CD14-positive monocyte (primary cell): ENCODE measurements at regions not wholly inside any gene's neighbourhood (a gene's known extent, or its start where the extent isn't known, plus 50 kb on each side); places are given as distances from the start of the nearest gene placed in this dataset.

Experiments used
- DNase-seq, 3 donors: peaks; one replicate each; pipeline ENCODE4 v3.0.0-alpha.2; 2011 to 2022
- H2AFZ ChIP-seq: 2 replicates; pipeline ENCODE4 v1.6.0; 2012; ENCODE audit warnings: mild to moderate bottlenecking, low read depth, low read length, inconsistent platforms; ENCODE audit not compliant: insufficient read depth, poor library complexity, severe bottlenecking
- H3K27ac ChIP-seq, 2 donors: 1 replicate in 1 of 2; 2 replicates in 1 of 2; pipeline ENCODE4 v1.5.1; 2012 to 2013; ENCODE audit warnings: low read length in 2 of 2, control low read depth in 1 of 2, inconsistent platforms in 1 of 2, low read depth in 1 of 2, mild to moderate bottlenecking in 1 of 2
- H3K27me3 ChIP-seq, 2 donors: one replicate each; pipeline versions ENCODE4 v1.6.0 to v1.6.1; 2011 to 2013; ENCODE audit warnings: low read length in 2 of 2; ENCODE audit not compliant: control insufficient read depth in 2 of 2, insufficient read depth in 2 of 2
- H3K36me3 ChIP-seq, 2 donors: replicated peaks in 1 of 2; 1 replicate in 1 of 2; 2 replicates in 1 of 2; pipeline versions ENCODE4 v1.5.1 to v1.6.1; 2012 to 2013; ENCODE audit warnings: low read length in 2 of 2, control low read depth in 1 of 2, inconsistent platforms in 1 of 2, mild to moderate bottlenecking in 1 of 2; ENCODE audit not compliant: insufficient read depth in 2 of 2, control insufficient read depth in 1 of 2
- H3K4me1 ChIP-seq, 2 donors: 1 replicate in 1 of 2; 2 replicates in 1 of 2; pipeline versions ENCODE4 v1.5.1 to v1.6.1; 2012 to 2013; ENCODE audit warnings: low read length in 2 of 2, control low read depth in 1 of 2, inconsistent platforms in 1 of 2, mild to moderate bottlenecking in 1 of 2, moderate library complexity in 1 of 2; ENCODE audit not compliant: insufficient read depth in 2 of 2, control insufficient read depth in 1 of 2
- H3K4me2 ChIP-seq: replicated peaks from 2 replicates; pipeline ENCODE3; 2012; ENCODE audit warnings: low read length, moderate library complexity, mild to moderate bottlenecking; ENCODE audit not compliant: poor library complexity, severe bottlenecking; ENCODE audit errors: extremely low read depth
- H3K4me3 ChIP-seq, 3 experiments: fragments of 200-600 bp in 1 of 3; sonication (generic) in 1 of 3; replicated peaks in 1 of 3; 1 replicate in 2 of 3; 2 replicates in 1 of 3; pipeline ENCODE4 v1.5.1; 2011 to 2013; ENCODE audit warnings: low read length in 3 of 3, mild to moderate bottlenecking in 3 of 3, control low read depth in 2 of 3, low read depth in 2 of 3, inconsistent platforms in 1 of 3, moderate library complexity in 1 of 3
- H3K79me2 ChIP-seq: 2 replicates; pipeline ENCODE4 v1.6.0; 2012; ENCODE audit warnings: mild to moderate bottlenecking, control low read depth, inconsistent platforms, low read length, moderate library complexity; ENCODE audit not compliant: insufficient read depth
- H3K9ac ChIP-seq: 2 replicates; pipeline ENCODE4 v1.6.0; 2017; ENCODE audit warnings: low read length, mild to moderate bottlenecking; ENCODE audit not compliant: insufficient read depth, poor library complexity, severe bottlenecking
- H3K9me3 ChIP-seq, 2 donors: replicated peaks in 1 of 2; 1 replicate in 1 of 2; 2 replicates in 1 of 2; pipeline versions ENCODE4 v1.5.1 to v1.6.1; 2012 to 2013; ENCODE audit warnings: low read length in 2 of 2, control low read depth in 1 of 2; ENCODE audit not compliant: control insufficient read depth in 1 of 2, insufficient read depth in 1 of 2
- H4K20me1 ChIP-seq: 2 replicates; pipeline ENCODE4 v1.6.0; 2012; ENCODE audit warnings: mild to moderate bottlenecking, low read length, control low read depth, moderate library complexity; ENCODE audit not compliant: insufficient read depth
- H3K27ac Mint-ChIP-seq, 7 donors: one replicate each; pipeline ENCODE4 v1.8.0; 2020; ENCODE audit warnings: mild to moderate bottlenecking in 7 of 7, mixed read lengths in 7 of 7, moderate library complexity in 6 of 7, inconsistent platforms in 2 of 7
- H3K27me3 Mint-ChIP-seq, 3 donors: one replicate each; pipeline ENCODE4 v1.8.0; 2021 to 2022; ENCODE audit warnings: low read depth in 3 of 3, mild to moderate bottlenecking in 3 of 3, mixed read lengths in 3 of 3, moderate library complexity in 3 of 3, inconsistent platforms in 1 of 3
- H3K36me3 Mint-ChIP-seq, 2 donors: one replicate each; pipeline ENCODE4 v1.8.0; 2020; ENCODE audit warnings: mixed read lengths in 2 of 2, inconsistent platforms in 1 of 2, mild to moderate bottlenecking in 1 of 2
- H3K4me1 Mint-ChIP-seq: one replicate; pipeline ENCODE4 v1.8.0; 2020; ENCODE audit warnings: mild to moderate bottlenecking, mixed read lengths
- H3K4me3 Mint-ChIP-seq, 2 donors: one replicate each; pipeline ENCODE4 v1.8.0; 2020; ENCODE audit warnings: mild to moderate bottlenecking in 2 of 2, mixed read lengths in 2 of 2, moderate library complexity in 1 of 2
- H3K9me3 Mint-ChIP-seq, 7 donors: one replicate each; pipeline ENCODE4 v1.8.0; 2020 to 2022; ENCODE audit warnings: mixed read lengths in 7 of 7, mild to moderate bottlenecking in 6 of 7, moderate library complexity in 6 of 7, inconsistent platforms in 2 of 7
- WGBS: methylation state at CpG from one replicate; pipeline ENCODE4 v1.1.5; 2013; ENCODE audit warnings: missing lambda C conversion rate; ENCODE audit not compliant: insufficient coverage; 5-methylcytosine and 5-hydroxymethylcytosine counted together
- intact Hi-C, 2 donors: fragments of 100-400 bp; cut with micrococcal nuclease; formaldehyde crosslinking; loops; one replicate each; pipeline versions ENCODE4 v1.15.0 to v1.15.1; 2023
- TF ChIP-seq, protein P1 (sequence below): fragments of 200-600 bp; IDR thresholded peaks from one replicate; pipeline ENCODE4 v1.8.0; 2022; ENCODE audit warnings: antibody characterized with exemption, mild to moderate bottlenecking

DNA sequence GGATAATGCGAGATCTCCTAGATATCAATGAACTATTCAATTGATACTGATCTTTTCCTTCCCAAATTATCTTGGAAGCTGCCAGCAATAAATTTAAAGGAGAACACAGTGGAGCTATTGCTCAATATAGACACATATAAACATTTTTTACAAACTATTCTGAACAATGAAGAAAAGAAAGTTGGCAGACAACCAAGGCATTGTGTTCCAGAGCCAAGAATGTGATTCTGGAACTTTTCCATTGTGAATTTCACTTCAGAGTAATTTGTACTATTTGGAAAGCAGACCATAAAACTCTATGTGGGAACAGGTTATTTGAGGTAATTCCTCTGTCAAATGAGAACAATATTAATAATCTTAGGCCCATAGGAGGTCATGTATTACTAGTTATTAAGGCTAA is 588.2 kb downstream of the IRS1 start:
- peaks cover 0 to 6% (median 0%) of the 10 kb centered on the region in 7 donors for H3K9me3 Mint-ChIP-seq
- DNase-seq, result no peak
- H3K27ac ChIP-seq, result no peak overlapping the region
- no peak overlapping the region for H2AFZ ChIP-seq
- H3K27ac Mint-ChIP-seq, result no peak overlapping the region
- no peaks in the 10 kb centered on the region for H3K36me3 ChIP-seq
- no peak overlapping the region for H3K9ac ChIP-seq
- no peaks in the 10 kb centered on the region for H3K79me2 ChIP-seq
- H3K4me1 ChIP-seq, result peaks cover 5 to 12% of the 10 kb centered on the region in 2 donors
- no peak overlapping the region for H3K4me3 Mint-ChIP-seq
- WGBS, result no CpG with 5 or more reads among the region's 1 CpG
- H3K9me3 ChIP-seq, result no peaks in the 10 kb centered on the region
- no peak overlapping the region for H3K4me3 ChIP-seq
- TF ChIP-seq, protein P1, sequence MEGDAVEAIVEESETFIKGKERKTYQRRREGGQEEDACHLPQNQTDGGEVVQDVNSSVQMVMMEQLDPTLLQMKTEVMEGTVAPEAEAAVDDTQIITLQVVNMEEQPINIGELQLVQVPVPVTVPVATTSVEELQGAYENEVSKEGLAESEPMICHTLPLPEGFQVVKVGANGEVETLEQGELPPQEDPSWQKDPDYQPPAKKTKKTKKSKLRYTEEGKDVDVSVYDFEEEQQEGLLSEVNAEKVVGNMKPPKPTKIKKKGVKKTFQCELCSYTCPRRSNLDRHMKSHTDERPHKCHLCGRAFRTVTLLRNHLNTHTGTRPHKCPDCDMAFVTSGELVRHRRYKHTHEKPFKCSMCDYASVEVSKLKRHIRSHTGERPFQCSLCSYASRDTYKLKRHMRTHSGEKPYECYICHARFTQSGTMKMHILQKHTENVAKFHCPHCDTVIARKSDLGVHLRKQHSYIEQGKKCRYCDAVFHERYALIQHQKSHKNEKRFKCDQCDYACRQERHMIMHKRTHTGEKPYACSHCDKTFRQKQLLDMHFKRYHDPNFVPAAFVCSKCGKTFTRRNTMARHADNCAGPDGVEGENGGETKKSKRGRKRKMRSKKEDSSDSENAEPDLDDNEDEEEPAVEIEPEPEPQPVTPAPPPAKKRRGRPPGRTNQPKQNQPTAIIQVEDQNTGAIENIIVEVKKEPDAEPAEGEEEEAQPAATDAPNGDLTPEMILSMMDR, result no peak
- intact Hi-C loops, result loop anchor here in 1 of 2 donors (10.0 kb wide), 2 partner anchors 143 to 593 kb away; no protein-coding TSS in a partner anchor
- H3K36me3 Mint-ChIP-seq, result peaks cover 0 to 3% of the 10 kb centered on the region in 2 donors
- H3K27me3 Mint-ChIP-seq, result peaks cover 0 to 1% (median 0%) of the 10 kb centered on the region in 3 donors
- H4K20me1 ChIP-seq, result no peaks in the 10 kb centered on the region
- no peaks in the 10 kb centered on the region for H3K27me3 ChIP-seq
- no peak overlapping the region for H3K4me2 ChIP-seq
- peaks cover 13% of the 10 kb centered on the region for H3K4me1 Mint-ChIP-seq

DNA sequence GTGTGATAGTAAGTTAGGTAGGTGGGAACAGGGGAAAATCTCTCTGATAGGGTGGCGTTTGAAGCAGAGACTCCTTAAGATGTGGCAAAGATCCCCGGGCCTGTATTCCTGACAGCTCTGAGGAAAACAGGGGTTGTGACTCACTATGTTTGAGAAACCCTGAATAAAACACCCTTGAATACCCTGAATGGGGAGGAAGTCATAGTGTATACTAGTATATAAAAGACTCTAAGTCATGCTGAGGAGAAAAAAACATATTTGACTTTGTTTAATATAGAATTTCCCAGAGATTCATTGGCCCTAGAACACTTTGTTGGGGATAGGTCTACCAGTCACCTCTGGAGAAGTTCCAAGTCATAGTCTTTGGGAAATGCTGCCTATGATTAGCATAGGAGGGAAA is 590.9 kb downstream of the IRS1 start:
- Mint-ChIP-seq H3K27ac (no peak overlapping the region), H3K9me3 (peaks cover 0 to 6% (median 0%) of the 10 kb centered on the region in 7 donors)

More for the DNA sequence above, 590.9 kb downstream of the IRS1 start:
- H3K9me3 ChIP-seq, result no peaks in the 10 kb centered on the region
- H3K4me3 ChIP-seq, result no peak overlapping the region
- H3K36me3 ChIP-seq, result no peaks in the 10 kb centered on the region
- intact Hi-C loops, result no loop called here
- H3K4me2 ChIP-seq, result no peak overlapping the region
- DNase-seq, result no peak
- no CpG with 5 or more reads among the region's 2 CpGs for WGBS
- peak overlapping the region; percentile 40 for H2AFZ ChIP-seq
- no peaks in the 10 kb centered on the region for H3K27me3 ChIP-seq
- no peaks in the 10 kb centered on the region for H3K36me3 Mint-ChIP-seq
- no peak overlapping the region for H3K4me3 Mint-ChIP-seq
- H3K27me3 Mint-ChIP-seq, result peaks cover 0 to 5% (median 0%) of the 10 kb centered on the region in 3 donors
- TF ChIP-seq, protein P1, result no peak
- H3K27ac ChIP-seq, result no peak overlapping the region
- H3K79me2 ChIP-seq, result no peaks in the 10 kb centered on the region
- no peaks in the 10 kb centered on the region for H3K4me1 Mint-ChIP-seq
- no peak overlapping the region for H3K9ac ChIP-seq
- no peaks in the 10 kb centered on the region for H4K20me1 ChIP-seq
- H3K4me1 ChIP-seq, result no peaks in the 10 kb centered on the region
